SU-DHL-6 (cell line): ENCODE measurements at regions not wholly inside any gene's neighbourhood (a gene's known extent, or its start where the extent isn't known, plus 50 kb on each side); places are given as distances from the start of the nearest gene placed in this dataset.

Source experiments
- H2AFZ ChIP-seq: fragments of 200-600 bp; sonication (generic); 2 replicates; pipeline ENCODE4 v1.6.1; 2014; ENCODE audit warnings: low read depth, mild to moderate bottlenecking, moderate library complexity, mixed read lengths, antibody characterized with exemption, low read length; ENCODE audit not compliant: severe bottlenecking
- H3F3A ChIP-seq: fragments of 200-600 bp; shearing (Covaris generic); 2 replicates; pipeline ENCODE4 v1.6.0; 2016; ENCODE audit warnings: antibody characterized with exemption, mild to moderate bottlenecking; ENCODE audit not compliant: insufficient read depth
- H3K27ac ChIP-seq: fragments of 200-600 bp; sonication (generic); 2 replicates; pipeline ENCODE4 v1.5.1; 2016; ENCODE audit warnings: low read depth, mild to moderate bottlenecking, low read length, moderate library complexity, mixed read lengths
- H3K27me3 ChIP-seq: fragments of 200-600 bp; sonication (generic), shearing (Covaris generic); 2 replicates; pipeline ENCODE4 v1.6.0; 2014; ENCODE audit warnings: mild to moderate bottlenecking, low read length
- H3K36me3 ChIP-seq: fragments of 200-600 bp; sonication (generic); 2 replicates; pipeline ENCODE4 v1.6.1; 2014; ENCODE audit warnings: mild to moderate bottlenecking, low read length, mixed read lengths
- H3K4me2 ChIP-seq: fragments of 300-600, 200-600 bp; shearing (Covaris generic), sonication (generic); 2 replicates; pipeline ENCODE4 v1.6.0; 2014; ENCODE audit warnings: low read length, low read depth, mild to moderate bottlenecking; ENCODE audit not compliant: poor library complexity, severe bottlenecking
- H3K4me3 ChIP-seq: fragments of 200-600 bp; sonication (generic); 2 replicates; pipeline ENCODE4 v1.5.1; 2014; ENCODE audit warnings: antibody characterized with exemption, low read length, mild to moderate bottlenecking, mixed read lengths; ENCODE audit not compliant: insufficient read depth, poor library complexity, severe bottlenecking
- H3K79me2 ChIP-seq: fragments of 200-600 bp; sonication (generic); 2 replicates; pipeline ENCODE4 v1.6.1; 2014; ENCODE audit warnings: mild to moderate bottlenecking, low read length, moderate library complexity; ENCODE audit not compliant: insufficient read depth
- H3K9ac ChIP-seq: fragments of 200-600 bp; sonication (generic); 2 replicates; pipeline ENCODE4 v1.7.0; 2014; ENCODE audit warnings: mild to moderate bottlenecking, low read length
- H3K9me2 ChIP-seq: fragments of 200-600 bp; sonication (generic); replicated peaks from 2 replicates; pipeline ENCODE4 v1.6.1; 2014; ENCODE audit warnings: low read length; ENCODE audit not compliant: insufficient read depth
- H3K9me3 ChIP-seq: fragments of 200-600 bp; sonication (generic); 2 replicates; pipeline ENCODE4 v1.6.1; 2014; ENCODE audit warnings: low read length, mixed read lengths; ENCODE audit not compliant: insufficient read depth
- H4K20me1 ChIP-seq: fragments of 200-600 bp; sonication (generic); 2 replicates; pipeline ENCODE4 v1.6.1; 2014; ENCODE audit warnings: low read depth, mild to moderate bottlenecking, antibody characterized with exemption, low read length, moderate library complexity, mixed read lengths
- CTCF ChIP-seq: fragments of 200-600 bp; sonication (generic); IDR thresholded peaks from one replicate; pipeline ENCODE4 v1.5.1; 2017; ENCODE audit warnings: antibody characterized with exemption, mild to moderate bottlenecking, low read length, moderate library complexity; ENCODE audit not compliant: insufficient read depth, poor library complexity, severe bottlenecking
- EZH2phosphoT487 ChIP-seq: fragments of 200-600 bp; sonication (generic), shearing (Covaris generic); conservative IDR thresholded peaks from 2 replicates; pipeline ENCODE4 v1.6.1; 2018; ENCODE audit warnings: mild to moderate bottlenecking, antibody characterized with exemption, low read length, moderate library complexity, mixed read lengths

- no peak for TF ChIP-seq EZH2phosphoT487
- TF ChIP-seq CTCF = no peak
- no peaks in the 10 kb centered on the region for H3K9me3 ChIP-seq
- H3F3A ChIP-seq = no peaks in the 10 kb centered on the region
- no peaks in the 10 kb centered on the region for H3K9me2 ChIP-seq
- H4K20me1 ChIP-seq = no peaks in the 10 kb centered on the region
- no peak overlapping the region for H3K4me2 ChIP-seq
- no peaks in the 10 kb centered on the region for H3K36me3 ChIP-seq
- no peak overlapping the region for H3K4me3 ChIP-seq
- H3K9ac ChIP-seq = no peak overlapping the region
- no peak overlapping the region for H2AFZ ChIP-seq
- H3K27me3 ChIP-seq = no peaks in the 10 kb centered on the region
- H3K79me2 ChIP-seq = no peaks in the 10 kb centered on the region
- H3K27ac ChIP-seq = no peak overlapping the region
These were observed 373.2 kb upstream of the CHD6 start for GRCh38 chr20:41991412-41991811.

- no peak overlapping the region for H2AFZ ChIP-seq
- no peak overlapping the region for H3K4me2 ChIP-seq
- TF ChIP-seq EZH2phosphoT487 = no peak
- TF ChIP-seq CTCF = no peak
- H3K4me3 ChIP-seq = no peak overlapping the region
- H3K9me2 ChIP-seq = no peaks in the 10 kb centered on the region
- H3F3A ChIP-seq = no peaks in the 10 kb centered on the region
- no peaks in the 10 kb centered on the region for H3K27me3 ChIP-seq
- no peaks in the 10 kb centered on the region for H4K20me1 ChIP-seq
- H3K9me3 ChIP-seq = no peaks in the 10 kb centered on the region
- H3K79me2 ChIP-seq = no peaks in the 10 kb centered on the region
- H3K27ac ChIP-seq = no peak overlapping the region
- no peaks in the 10 kb centered on the region for H3K36me3 ChIP-seq
- no peak overlapping the region for H3K9ac ChIP-seq
These were observed 371.9 kb upstream of the CHD6 start for GRCh38 chr20:41989935-41990635.

GRCh38 chr20:41989039-41989679 is 371.0 kb upstream of the CHD6 start:
- H3K9me3 ChIP-seq = no peaks in the 10 kb centered on the region
- no peak overlapping the region for H2AFZ ChIP-seq
- H3K4me2 ChIP-seq = no peak overlapping the region
- no peaks in the 10 kb centered on the region for H3K27me3 ChIP-seq
- no peaks in the 10 kb centered on the region for H3K79me2 ChIP-seq
- no peaks in the 10 kb centered on the region for H3K36me3 ChIP-seq
- H3K9me2 ChIP-seq = no peaks in the 10 kb centered on the region
- no peaks in the 10 kb centered on the region for H3F3A ChIP-seq
- H3K9ac ChIP-seq = no peak overlapping the region
- TF ChIP-seq EZH2phosphoT487 (no peak), CTCF (no peak)
- no peak overlapping the region for H3K27ac ChIP-seq
- no peaks in the 10 kb centered on the region for H4K20me1 ChIP-seq
- no peak overlapping the region for H3K4me3 ChIP-seq
